Ovary (tissue), 3 donors: ENCODE measurements at regions not wholly inside any gene's neighbourhood (a gene's known extent, or its start where the extent isn't known, plus 50 kb on each side); places are given as distances from the start of the nearest gene placed in this dataset.

Experiments used
- CTCF ChIP-seq, 3 donors: fragments of 450-650 bp in 2 of 3; fragments of 200-600 bp in 1 of 3; IDR thresholded peaks; one replicate each; pipeline versions ENCODE4 v1.5.1 to v1.8.0; 2016 to 2022; ENCODE audit warnings: antibody characterized with exemption in 3 of 3, mild to moderate bottlenecking in 1 of 3
- EP300 ChIP-seq: sonication (generic); formaldehyde crosslinking; IDR thresholded peaks from one replicate; pipeline ENCODE4 v1.6.1; 2017; ENCODE audit warnings: antibody characterized with exemption
- donor health status: DM: no; HTN: no; CAD: no.

- no peak for TF ChIP-seq EP300
- TF ChIP-seq CTCF (IDR thresholded peaks at IDR 0.05) = no peak
These were observed 115.8 kb downstream of the EMB start for GRCh38 chr5:50325237-50325832.
